ENCODE measurements at regions not wholly inside any gene's neighbourhood (a gene's known extent, or its start where the extent isn't known, plus 50 kb on each side); places are given as distances from the start of the nearest gene placed in this dataset.

GRCh38 chr13:109608503-109608902 is 177.9 kb downstream of the IRS2 start:
- no peak for TF ChIP-seq POLR2AphosphoS5 (IDR thresholded peaks at IDR 0.05; ENCODE audit: low read depth, low read length)
- TF ChIP-seq REST (IDR thresholded peaks at IDR 0.05; ENCODE audit: insufficient read depth in 1 of 2, low read depth in 2 of 2, low read length in 2 of 2): no peak
- no peak for TF ChIP-seq SIN3A (IDR thresholded peaks at IDR 0.05; ENCODE audit: borderline replicate concordance, insufficient read depth, low read length)
